ENCODE measurements at regions not wholly inside any gene's neighbourhood (a gene's known extent, or its start where the extent isn't known, plus 50 kb on each side); places are given as distances from the start of the nearest gene placed in this dataset.
"Not testable (repeated sequence)": the region's sequence is repeated elsewhere in the genome, so short reads cannot be mapped to it uniquely, and the experiment has no call there.

- DNase-seq (ENCODE audit: extremely low read depth in 1 of 11, low read depth in 9 of 11, low spot score in 4 of 11): no peak
Measured at GRCh38 chr1:183753464-183753891, 51.4 kb upstream of the RGL1 start.

GRCh38 chr1:183744132-183744913 is 60.6 kb upstream of the RGL1 start:
- DNase-seq (ENCODE audit: extremely low read depth in 1 of 11, low read depth in 9 of 11, low spot score in 4 of 11): no peak

- DNase-seq (ENCODE audit: extremely low read depth in 1 of 11, low read depth in 9 of 11, low spot score in 4 of 11): no peak
Measured at GRCh38 chr1:183742355-183742754, 62.6 kb upstream of the RGL1 start.

DNA sequence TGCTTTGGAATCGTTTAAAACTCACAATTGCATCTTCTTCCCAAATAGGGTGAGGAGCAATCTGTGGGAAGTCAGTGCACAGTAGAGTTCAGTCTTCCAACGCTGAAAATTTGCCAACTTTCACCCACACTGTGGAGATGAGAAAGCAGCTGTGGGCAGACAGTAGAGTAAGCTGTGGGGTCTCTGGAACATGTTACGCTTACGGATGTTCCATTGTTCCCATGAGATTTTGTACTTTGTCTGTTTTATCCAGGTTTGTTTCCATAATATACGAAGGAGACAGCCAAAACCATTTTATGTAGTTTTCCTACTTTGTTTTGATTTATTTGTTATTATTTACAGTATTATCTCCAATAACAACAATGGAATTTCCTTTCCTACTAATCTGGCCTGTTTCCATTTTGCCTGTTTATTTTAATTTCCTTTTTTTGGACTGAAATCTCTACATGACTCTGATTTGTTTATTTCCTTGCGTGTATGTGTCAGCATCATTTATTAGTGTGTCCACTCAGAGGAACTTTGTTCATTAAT is 65.1 kb upstream of the RGL1 start:
- peak in 9 of 11 donors; percentile 29 to 80 (median 56) for DNase-seq (ENCODE audit: extremely low read depth in 1 of 11, low read depth in 9 of 11, low spot score in 4 of 11)

DNA sequence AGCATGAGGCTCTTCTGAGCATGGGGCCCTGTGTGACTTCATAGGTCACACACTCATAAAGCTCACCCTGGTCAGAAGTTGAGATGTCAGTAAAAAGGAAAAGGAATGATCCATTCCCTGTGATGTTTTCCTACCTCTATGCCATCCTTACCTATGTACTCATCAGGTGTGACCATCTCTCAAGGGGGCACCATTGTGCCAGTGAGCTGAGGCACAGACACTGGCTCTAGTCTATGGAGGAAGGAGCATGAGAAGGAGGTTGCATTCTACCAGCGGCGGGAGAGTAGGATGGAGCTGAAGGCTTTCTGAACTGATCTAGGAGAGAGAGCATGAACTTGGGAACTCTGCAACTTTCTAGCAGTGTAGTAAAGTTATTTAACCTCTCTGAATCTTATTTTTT is 65.8 kb upstream of the RGL1 start:
- DNase-seq (ENCODE audit: extremely low read depth in 1 of 11, low read depth in 9 of 11, low spot score in 4 of 11): no peak

GRCh38 chr1:183737916-183738315 is 67.0 kb upstream of the RGL1 start:
- DNase-seq (ENCODE audit: extremely low read depth in 1 of 11, low read depth in 9 of 11, low spot score in 4 of 11): not testable (repeated sequence)

- DNase-seq (ENCODE audit: extremely low read depth in 1 of 11, low read depth in 9 of 11, low spot score in 4 of 11): no peak
Measured at GRCh38 chr1:183736343-183736742, 68.6 kb upstream of the RGL1 start.

DNA sequence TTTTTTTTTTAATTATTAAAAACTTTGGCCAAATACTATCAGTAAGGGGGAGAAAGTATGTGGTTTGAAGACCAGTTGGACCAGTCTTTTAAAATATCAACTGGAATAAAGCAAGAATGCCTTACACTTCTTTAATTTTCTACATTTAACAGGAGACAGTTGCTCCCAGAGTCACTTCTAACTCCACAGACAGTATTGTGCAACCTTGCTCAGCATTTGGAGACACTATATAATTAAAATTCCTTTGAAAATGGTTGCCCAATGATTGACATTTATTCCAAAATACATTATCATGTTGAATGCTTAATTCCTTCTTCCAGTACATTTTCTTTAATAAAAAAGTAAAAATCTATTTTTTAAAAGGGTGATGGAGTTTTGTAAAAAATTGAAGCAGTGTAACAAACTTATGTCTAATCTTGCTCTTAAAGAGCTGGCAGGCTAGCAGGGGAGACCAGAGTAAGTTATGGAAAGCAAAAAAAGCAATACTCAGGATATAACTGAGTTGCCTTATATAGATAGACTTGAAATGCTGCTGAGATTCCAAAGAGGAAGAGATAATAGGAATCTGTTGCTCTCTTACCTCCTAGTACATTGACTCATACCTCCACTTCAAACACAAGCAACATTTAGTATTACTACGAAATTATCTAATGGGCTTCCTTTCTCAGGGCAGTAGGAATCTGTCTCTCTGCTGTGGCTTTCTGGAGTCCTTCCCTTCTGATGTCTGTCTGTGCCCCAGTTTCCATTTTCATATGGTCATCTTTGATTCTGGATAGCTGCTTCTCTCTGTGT is 69.7 kb upstream of the RGL1 start:
- no peak for DNase-seq (ENCODE audit: extremely low read depth in 1 of 11, low read depth in 9 of 11, low spot score in 4 of 11)

DNA sequence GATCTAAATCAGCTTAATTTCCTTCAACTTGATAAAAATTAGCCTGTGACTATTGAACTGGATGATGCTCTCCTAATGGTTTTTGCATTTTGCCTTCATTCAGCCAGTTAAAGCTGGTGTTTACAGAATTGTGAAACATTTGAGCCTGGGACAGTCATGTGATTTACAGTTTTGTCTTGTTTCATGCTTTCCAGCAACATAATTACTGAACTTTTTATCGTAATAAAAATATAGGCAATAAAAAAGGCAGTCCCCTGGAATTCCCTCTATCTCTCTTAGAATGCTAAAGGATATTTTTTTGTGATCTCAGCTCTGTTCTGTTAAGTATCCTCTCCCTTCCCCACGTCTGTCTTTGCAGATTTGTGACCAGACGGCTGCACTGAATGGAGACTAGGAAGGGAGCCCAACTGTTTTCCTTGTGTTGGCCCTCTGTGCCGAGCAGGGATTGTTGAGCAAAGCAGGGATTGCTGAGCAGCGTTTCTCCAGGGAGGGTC is 70.3 kb upstream of the RGL1 start:
- DNase-seq (ENCODE audit: extremely low read depth in 1 of 11, low read depth in 9 of 11, low spot score in 4 of 11): peak in 8 of 11 donors; percentile 50 to 89 (median 74)

GRCh38 chr1:183733715-183734114 is 71.2 kb upstream of the RGL1 start:
- peak in 2 of 11 donors; percentile 36 to 39 for DNase-seq (ENCODE audit: extremely low read depth in 1 of 11, low read depth in 9 of 11, low spot score in 4 of 11)

DNA sequence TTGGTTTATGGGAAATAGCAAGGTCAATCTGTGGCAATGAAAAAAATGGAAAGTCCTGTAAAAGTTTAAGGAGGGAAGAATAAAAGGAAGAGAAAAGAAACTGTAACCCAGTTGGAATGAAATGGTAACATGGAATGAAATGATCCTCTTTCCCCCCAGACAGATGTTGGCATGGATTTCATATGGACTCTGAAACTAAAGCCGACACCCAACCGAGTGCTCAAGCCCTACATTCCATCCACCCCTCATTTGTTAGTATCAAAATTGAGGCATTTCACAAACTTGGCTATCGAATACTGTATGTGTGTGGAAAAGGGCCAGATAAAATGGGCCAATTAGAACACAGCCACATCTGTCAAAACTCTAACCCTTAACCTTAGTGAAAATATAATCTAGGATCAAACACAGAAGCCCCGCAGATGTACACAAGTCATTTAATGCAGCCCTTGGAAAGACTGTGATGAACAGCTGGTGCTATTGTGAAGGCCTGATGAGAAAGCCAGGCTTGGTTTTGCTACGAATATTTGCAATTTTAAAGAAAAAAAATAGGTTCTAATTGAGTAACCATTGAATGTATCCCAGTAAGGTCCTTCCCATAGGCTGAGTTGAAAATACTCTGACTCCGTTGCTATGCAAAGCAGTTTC is 72.6 kb upstream of the RGL1 start:
- no peak for DNase-seq (ENCODE audit: extremely low read depth in 1 of 11, low read depth in 9 of 11, low spot score in 4 of 11)

- DNase-seq (ENCODE audit: extremely low read depth in 1 of 11, low read depth in 9 of 11, low spot score in 4 of 11): no peak
Measured at GRCh38 chr1:183730886-183731573, 73.9 kb upstream of the RGL1 start.

- DNase-seq (ENCODE audit: extremely low read depth in 1 of 11, low read depth in 9 of 11, low spot score in 4 of 11): no peak
Measured at GRCh38 chr1:183730107-183730724, 74.7 kb upstream of the RGL1 start.

- no peak for DNase-seq (ENCODE audit: extremely low read depth in 1 of 11, low read depth in 9 of 11, low spot score in 4 of 11)
Measured at GRCh38 chr1:183726825-183727224, 73.7 kb upstream of the APOBEC4 start.

- DNase-seq (ENCODE audit: extremely low read depth in 1 of 11, low read depth in 9 of 11, low spot score in 4 of 11): no peak
Measured at GRCh38 chr1:183724350-183725042, 71.4 kb upstream of the APOBEC4 start.

- no peak for DNase-seq (ENCODE audit: extremely low read depth in 1 of 11, low read depth in 9 of 11, low spot score in 4 of 11)
Measured at GRCh38 chr1:183723571-183723970, 70.5 kb upstream of the APOBEC4 start.

DNA sequence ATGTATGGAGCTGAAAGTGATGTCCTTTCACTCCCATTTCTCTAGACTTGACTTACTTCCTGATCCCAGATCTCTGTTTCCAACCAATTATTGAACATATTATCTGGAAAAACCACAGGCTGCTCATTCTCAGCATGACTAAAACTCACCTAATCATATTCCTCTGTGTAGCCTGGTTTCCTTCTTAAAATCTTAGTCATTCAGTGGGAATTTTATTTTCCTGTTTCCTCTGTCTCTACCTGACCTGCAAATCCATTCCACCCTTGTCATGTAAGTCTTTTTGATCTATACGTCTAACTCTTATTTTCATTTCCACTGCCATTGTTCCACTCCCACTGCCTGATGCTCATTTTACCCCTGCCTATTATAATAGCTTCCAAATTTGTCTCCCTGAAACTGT is 67.9 kb upstream of the APOBEC4 start:
- no peak for DNase-seq (ENCODE audit: extremely low read depth in 1 of 11, low read depth in 9 of 11, low spot score in 4 of 11)

- no peak for DNase-seq (ENCODE audit: extremely low read depth in 1 of 11, low read depth in 9 of 11, low spot score in 4 of 11)
Measured at GRCh38 chr1:183720028-183720427, 66.9 kb upstream of the APOBEC4 start.
